CD4-positive, CD25-positive, alpha-beta regulatory T cell (primary cell): ENCODE measurements at regions not wholly inside any gene's neighbourhood (a gene's known extent, or its start where the extent isn't known, plus 50 kb on each side); places are given as distances from the start of the nearest gene placed in this dataset.

Source experiments
- ATAC-seq, 2 donors: fragments of 150-1000 bp; cut with Tn5 transposase; one replicate each; pipeline ENCODE4 v1.10.0; 2021; ENCODE audit warnings: low read depth in 2 of 2, moderate number of reproducible peaks in 2 of 2, moderate library complexity in 1 of 2
- DNase-seq, 3 donors: peaks; one replicate each; pipeline versions ENCODE4 v3.0.0 to v3.0.0-alpha.2; 2012 to 2022; ENCODE audit warnings: mixed read lengths in 1 of 3
- H3K27ac ChIP-seq: one replicate; pipeline ENCODE4 v1.7.0; 2013; ENCODE audit warnings: mild to moderate bottlenecking, low read length; ENCODE audit not compliant: insufficient read depth, poor library complexity, severe bottlenecking
- H3K27me3 ChIP-seq: one replicate; pipeline ENCODE4 v1.7.0; 2013; ENCODE audit warnings: low read length; ENCODE audit not compliant: control insufficient read depth, insufficient read depth
- H3K36me3 ChIP-seq: one replicate; pipeline ENCODE4 v1.7.0; 2013; ENCODE audit warnings: mild to moderate bottlenecking, low read length, moderate library complexity; ENCODE audit not compliant: control insufficient read depth, insufficient read depth
- H3K4me1 ChIP-seq: 2 replicates; pipeline ENCODE4 v1.7.0; 2013; ENCODE audit warnings: mild to moderate bottlenecking, low read length; ENCODE audit not compliant: insufficient read depth, control insufficient read depth, poor library complexity, severe bottlenecking
- H3K4me3 ChIP-seq: one replicate; pipeline ENCODE4 v1.7.0; 2013; ENCODE audit warnings: low read depth, mild to moderate bottlenecking, low read length, moderate library complexity
- H3K9me3 ChIP-seq, 2 experiments: 1 replicate in 1 of 2; 2 replicates in 1 of 2; pipeline ENCODE4 v1.7.0; 2013; ENCODE audit warnings: low read length in 2 of 2, mild to moderate bottlenecking in 1 of 2, moderate library complexity in 1 of 2; ENCODE audit not compliant: control insufficient read depth in 2 of 2
- H3K27ac Mint-ChIP-seq, 3 donors: one replicate each; pipeline ENCODE4 v1.8.0; 2020 to 2022; ENCODE audit warnings: mild to moderate bottlenecking in 3 of 3, mixed read lengths in 3 of 3, moderate library complexity in 2 of 3
- H3K27me3 Mint-ChIP-seq: one replicate; pipeline ENCODE4 v1.8.0; 2022; ENCODE audit warnings: mild to moderate bottlenecking, mixed read lengths
- H3K36me3 Mint-ChIP-seq: one replicate; pipeline ENCODE4 v1.8.0; 2020; ENCODE audit warnings: mixed read lengths
- H3K4me1 Mint-ChIP-seq, 4 donors: one replicate each; pipeline ENCODE4 v1.8.0; 2020 to 2022; ENCODE audit warnings: mixed read lengths in 4 of 4, mild to moderate bottlenecking in 1 of 4
- H3K4me3 Mint-ChIP-seq, 4 donors: one replicate each; pipeline ENCODE4 v1.8.0; 2020 to 2022; ENCODE audit warnings: mild to moderate bottlenecking in 4 of 4, mixed read lengths in 4 of 4, moderate library complexity in 3 of 4
- H3K9me3 Mint-ChIP-seq, 7 donors: one replicate each; pipeline ENCODE4 v1.8.0; 2020 to 2022; ENCODE audit warnings: mixed read lengths in 7 of 7, mild to moderate bottlenecking in 3 of 7, moderate library complexity in 2 of 7

DNA sequence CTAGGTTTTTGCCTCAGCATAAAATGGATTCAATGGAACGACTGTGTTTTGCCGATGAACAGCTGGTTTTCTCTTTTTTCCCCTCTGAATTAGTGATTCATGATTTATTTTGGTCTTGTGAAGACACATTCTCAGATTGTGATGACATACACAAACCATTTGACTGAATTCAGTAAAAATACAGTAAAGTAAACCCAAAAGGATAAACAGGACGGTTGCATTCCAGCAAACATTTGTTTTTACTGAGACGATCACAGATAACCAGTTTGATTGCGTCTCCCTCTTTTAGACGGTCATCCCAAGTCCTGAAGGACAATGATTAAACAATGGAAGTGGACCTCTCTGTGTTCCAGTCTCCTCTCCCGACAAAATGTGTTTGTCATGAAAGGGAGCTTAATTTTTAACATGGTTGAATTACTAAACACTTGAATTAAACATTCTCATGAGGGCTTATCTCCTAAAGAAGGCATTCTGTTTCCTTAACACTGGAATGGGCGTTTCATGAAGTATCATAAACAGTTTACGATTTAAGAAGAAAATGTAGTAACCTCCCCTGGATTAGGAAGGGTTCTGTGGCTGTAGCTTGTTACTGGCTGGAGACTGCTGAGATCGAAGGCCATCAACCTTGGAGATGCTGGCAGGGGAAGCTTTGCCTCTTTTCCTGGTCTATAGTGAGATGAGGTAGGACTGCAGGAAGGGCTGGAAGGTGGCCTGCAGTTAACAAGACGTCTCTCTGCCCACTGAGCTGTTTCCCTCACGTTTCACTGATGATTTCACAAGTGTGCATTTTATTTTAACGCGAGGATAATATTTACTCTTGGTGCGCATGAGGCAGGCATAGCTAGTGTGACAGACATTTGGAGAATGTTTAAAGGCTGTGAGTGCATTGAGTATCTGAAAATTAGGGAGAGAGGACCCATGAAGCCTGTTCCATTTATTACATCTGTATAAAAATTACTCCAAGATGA is 457.9 kb downstream of the FGF9 start:
- peaks cover 0 to 8% (median 5%) of the 10 kb centered on the region in 7 donors for H3K9me3 Mint-ChIP-seq
- H3K27ac Mint-ChIP-seq: peak overlapping the region in 1 of 3 donors; percentile 34
- H3K4me1 Mint-ChIP-seq: peaks cover 0 to 15% (median 1%) of the 10 kb centered on the region in 4 donors

DNA sequence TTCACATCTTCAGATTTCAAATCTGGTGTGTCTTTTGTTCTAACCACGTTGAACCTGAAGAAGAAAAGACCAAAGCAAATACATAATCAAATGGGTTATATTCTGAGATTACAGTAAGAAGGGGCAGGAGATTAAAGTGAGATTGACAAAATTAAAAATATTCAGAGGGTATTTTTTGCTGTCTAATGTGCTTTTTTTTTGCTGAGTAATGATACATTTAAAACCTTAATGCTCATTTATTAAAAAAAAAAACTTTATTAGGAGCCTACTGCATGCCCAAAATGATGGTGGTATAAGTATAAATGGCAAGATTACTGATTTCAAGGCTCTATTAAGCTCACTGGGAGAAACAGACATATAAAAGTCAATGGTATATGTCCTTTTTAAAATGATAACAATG is 459.4 kb downstream of the FGF9 start:
- Mint-ChIP-seq H3K36me3 (no peaks in the 10 kb centered on the region), H3K4me1 (peaks cover 0 to 15% (median 3%) of the 10 kb centered on the region in 4 donors), H3K27me3 (no peaks in the 10 kb centered on the region), H3K4me3 (no peak overlapping the region), H3K9me3 (peaks cover 0 to 8% (median 5%) of the 10 kb centered on the region in 7 donors), H3K27ac (no peak overlapping the region)
- Histone ChIP-seq H3K9me3 (no peaks in the 10 kb centered on the region), H3K27me3 (no peaks in the 10 kb centered on the region), H3K4me1 (no peaks in the 10 kb centered on the region), H3K27ac (no peak overlapping the region), H3K36me3 (no peaks in the 10 kb centered on the region), H3K4me3 (no peak overlapping the region)
- no peak for ATAC-seq
- DNase-seq: no peak

More for the DNA sequence above, 457.9 kb downstream of the FGF9 start:
- H3K27me3 Mint-ChIP-seq: peaks cover 4% of the 10 kb centered on the region
- H3K4me3 Mint-ChIP-seq: no peak overlapping the region
- H3K27me3 ChIP-seq: no peaks in the 10 kb centered on the region
- ATAC-seq (no peak), DNase-seq (no peak)
- H3K36me3 ChIP-seq: no peaks in the 10 kb centered on the region
- H3K4me1 ChIP-seq: no peaks in the 10 kb centered on the region
- no peaks in the 10 kb centered on the region for H3K9me3 ChIP-seq
- no peak overlapping the region for H3K4me3 ChIP-seq
- no peaks in the 10 kb centered on the region for H3K36me3 Mint-ChIP-seq
- H3K27ac ChIP-seq: no peak overlapping the region

DNA sequence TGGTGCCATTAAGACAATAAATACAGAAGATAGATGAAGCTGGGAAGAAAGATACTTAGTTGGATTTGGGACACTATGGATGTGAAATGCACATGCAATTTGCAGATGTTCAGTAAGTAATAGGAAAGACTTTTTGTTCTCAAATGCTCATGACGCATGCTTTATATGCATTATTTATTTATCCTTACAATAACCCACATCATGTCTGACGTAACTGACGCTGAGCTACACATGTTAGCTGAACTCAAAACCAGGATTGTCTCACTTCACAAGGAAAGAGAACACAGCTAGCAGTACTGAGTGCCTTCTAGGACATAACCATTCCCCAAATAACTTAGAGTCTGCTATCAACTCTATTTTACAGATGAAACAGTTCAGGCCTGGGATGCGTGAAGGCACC is 463.4 kb downstream of the FGF9 start:
- ATAC-seq (no peak), DNase-seq (no peak)
- Histone ChIP-seq H3K4me1 (no peaks in the 10 kb centered on the region), H3K27me3 (no peaks in the 10 kb centered on the region), H3K4me3 (no peak overlapping the region), H3K27ac (no peak overlapping the region), H3K36me3 (no peaks in the 10 kb centered on the region), H3K9me3 (no peaks in the 10 kb centered on the region)
- Mint-ChIP-seq H3K4me1 (peaks cover 0 to 17% (median 12%) of the 10 kb centered on the region in 4 donors), H3K36me3 (no peaks in the 10 kb centered on the region), H3K4me3 (no peak overlapping the region), H3K9me3 (peaks cover 0 to 4% (median 0%) of the 10 kb centered on the region in 7 donors), H3K27ac (no peak overlapping the region), H3K27me3 (no peaks in the 10 kb centered on the region)

DNA sequence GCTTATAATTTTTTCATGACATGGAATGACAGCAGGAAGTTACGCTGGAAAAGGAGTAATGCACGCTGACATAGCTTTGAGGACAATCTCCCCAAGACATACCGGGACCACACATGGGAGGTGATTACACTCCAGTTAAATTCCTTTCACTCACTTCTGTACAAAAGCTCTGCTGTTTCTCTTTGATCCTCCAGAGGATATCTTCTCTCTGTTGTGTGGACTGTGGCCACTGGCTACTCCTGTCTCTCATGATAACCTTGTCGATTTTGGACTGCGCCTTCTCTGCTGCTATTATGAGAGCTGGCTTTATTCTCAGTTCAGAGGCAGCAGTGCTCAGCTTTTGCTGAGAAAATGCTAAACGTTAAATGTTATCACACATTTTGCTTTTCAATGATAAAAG is 464.6 kb downstream of the FGF9 start:
- Histone ChIP-seq H3K27me3 (peaks cover 2% of the 10 kb centered on the region), H3K9me3 (no peaks in the 10 kb centered on the region), H3K4me3 (no peak overlapping the region), H3K36me3 (no peaks in the 10 kb centered on the region), H3K27ac (no peak overlapping the region), H3K4me1 (no peaks in the 10 kb centered on the region)
- Mint-ChIP-seq H3K27ac (peak overlapping the region in 1 of 3 donors; percentile 24), H3K4me3 (no peak overlapping the region), H3K9me3 (no peaks in the 10 kb centered on the region), H3K4me1 (peaks cover 0 to 17% (median 12%) of the 10 kb centered on the region in 4 donors), H3K36me3 (no peaks in the 10 kb centered on the region), H3K27me3 (no peaks in the 10 kb centered on the region)
- no peak for DNase-seq
- no peak for ATAC-seq

DNA sequence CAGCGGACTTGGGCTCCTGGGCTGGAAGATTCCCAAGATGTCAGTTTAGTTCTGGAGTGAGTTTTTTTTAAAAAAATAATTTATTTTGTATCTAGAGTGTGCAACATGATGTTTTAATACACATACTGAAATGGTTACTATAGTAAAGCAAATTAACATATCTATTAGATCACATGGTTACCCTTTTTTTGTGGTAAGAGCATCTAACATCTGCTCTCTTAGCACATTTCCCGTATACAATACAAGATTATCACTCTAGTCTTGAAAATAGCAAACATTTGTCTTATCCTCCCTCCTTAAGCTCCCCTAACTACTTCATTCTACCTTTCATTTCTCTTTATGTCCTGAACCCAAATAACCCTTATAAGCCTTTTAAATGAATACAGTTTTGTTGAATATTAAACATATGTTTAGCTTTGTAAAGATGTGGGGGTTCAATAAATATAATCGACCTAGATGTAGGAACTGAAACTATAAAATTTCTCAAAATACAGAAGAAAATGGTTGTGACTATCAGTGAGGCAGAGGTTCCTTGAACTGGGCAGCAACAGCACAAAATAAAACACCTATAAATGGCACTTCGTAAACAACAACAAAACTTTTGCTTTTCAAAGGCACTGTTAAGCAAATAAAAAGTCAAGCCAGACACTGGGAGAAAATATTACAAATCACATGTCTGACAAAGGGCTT is 466.6 kb downstream of the FGF9 start:
- H3K27me3 ChIP-seq: peaks cover 2% of the 10 kb centered on the region
- peaks cover 0 to 2% (median 0%) of the 10 kb centered on the region in 7 donors for H3K9me3 Mint-ChIP-seq
- no peak overlapping the region for H3K4me3 ChIP-seq
- ATAC-seq: no peak
- H3K27ac Mint-ChIP-seq: no peak overlapping the region
- no peak overlapping the region for H3K27ac ChIP-seq
- no peak overlapping the region for H3K4me3 Mint-ChIP-seq
- no peaks in the 10 kb centered on the region for H3K36me3 ChIP-seq
- no peaks in the 10 kb centered on the region for H3K4me1 ChIP-seq
- H3K4me1 Mint-ChIP-seq: peaks cover 0 to 17% (median 12%) of the 10 kb centered on the region in 4 donors
- H3K9me3 ChIP-seq: no peaks in the 10 kb centered on the region
- H3K27me3 Mint-ChIP-seq: no peaks in the 10 kb centered on the region
- no peak for DNase-seq
- H3K36me3 Mint-ChIP-seq: no peaks in the 10 kb centered on the region

DNA sequence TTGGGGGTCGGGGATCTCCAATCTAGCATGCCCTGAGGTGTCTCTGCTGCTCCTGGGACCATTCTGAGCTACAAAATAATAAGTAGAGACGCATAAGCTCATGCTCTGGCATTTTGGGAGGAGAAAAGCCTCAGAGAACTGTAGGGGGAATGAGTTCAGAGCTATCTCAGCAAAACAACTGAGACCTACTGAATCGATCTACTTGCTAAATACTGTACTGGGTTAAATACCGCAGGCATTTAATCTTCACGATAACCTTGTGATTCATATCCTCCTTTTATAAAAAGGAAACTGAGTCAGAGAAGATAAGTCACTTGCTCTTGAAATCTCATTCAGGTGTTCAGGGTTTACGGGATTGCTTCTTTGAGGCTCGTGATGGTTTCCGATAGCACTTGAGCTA is 468.1 kb downstream of the FGF9 start:
- peaks cover 0 to 17% (median 10%) of the 10 kb centered on the region in 4 donors for H3K4me1 Mint-ChIP-seq

DNA sequence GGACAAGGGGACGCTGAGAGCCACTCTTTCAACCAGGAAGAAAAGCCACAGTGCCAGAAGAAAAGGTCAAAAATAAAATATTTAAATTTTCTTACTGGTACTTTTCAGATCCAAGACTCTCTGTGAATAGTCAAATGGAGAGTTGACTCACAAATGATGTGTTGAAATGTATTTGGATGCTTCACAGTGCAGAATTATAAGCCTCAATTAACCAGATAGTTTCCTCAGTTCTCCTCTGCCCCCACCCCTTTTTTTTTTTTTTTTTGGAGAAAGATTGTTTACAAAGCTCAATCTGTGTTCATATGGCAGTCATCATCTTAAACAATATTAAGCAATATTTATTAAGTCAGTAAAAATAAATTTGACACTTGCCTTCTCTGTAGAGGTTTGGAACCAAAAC is 470.8 kb downstream of the FGF9 start:
- Histone ChIP-seq H3K27me3 (peaks cover 2% of the 10 kb centered on the region), H3K4me1 (no peaks in the 10 kb centered on the region), H3K9me3 (no peaks in the 10 kb centered on the region), H3K27ac (no peak overlapping the region), H3K36me3 (no peaks in the 10 kb centered on the region), H3K4me3 (no peak overlapping the region)
- H3K4me1 Mint-ChIP-seq: peaks cover 0 to 10% (median 6%) of the 10 kb centered on the region in 4 donors
- ATAC-seq (no peak), DNase-seq (no peak)
- no peak overlapping the region for H3K27ac Mint-ChIP-seq
- H3K27me3 Mint-ChIP-seq: peaks cover 7% of the 10 kb centered on the region
- no peaks in the 10 kb centered on the region for H3K36me3 Mint-ChIP-seq
- H3K4me3 Mint-ChIP-seq: no peak overlapping the region
- peaks cover 0 to 4% (median 0%) of the 10 kb centered on the region in 7 donors for H3K9me3 Mint-ChIP-seq

More for the DNA sequence above, 468.1 kb downstream of the FGF9 start:
- Histone ChIP-seq H3K4me3 (no peak overlapping the region), H3K36me3 (no peaks in the 10 kb centered on the region), H3K27me3 (peaks cover 2% of the 10 kb centered on the region), H3K27ac (no peak overlapping the region), H3K4me1 (no peaks in the 10 kb centered on the region), H3K9me3 (no peaks in the 10 kb centered on the region)
- no peak overlapping the region for H3K4me3 Mint-ChIP-seq
- ATAC-seq: no peak
- H3K36me3 Mint-ChIP-seq: no peaks in the 10 kb centered on the region
- peak overlapping the region in 1 of 3 donors; percentile 24 for H3K27ac Mint-ChIP-seq
- DNase-seq: no peak
- H3K9me3 Mint-ChIP-seq: peaks cover 0 to 4% (median 0%) of the 10 kb centered on the region in 7 donors
- peaks cover 1% of the 10 kb centered on the region for H3K27me3 Mint-ChIP-seq
